Hepatocyte (in vitro differentiated cells): ENCODE measurements at regions not wholly inside any gene's neighbourhood (a gene's known extent, or its start where the extent isn't known, plus 50 kb on each side); places are given as distances from the start of the nearest gene placed in this dataset.
A peak's percentile ranks its signal among the peaks of the same experiment; 100 is the strongest.

Experiments used
- DNase-seq: peaks from one replicate; pipeline ENCODE4 v3.0.0-alpha.2; 2016; ENCODE audit warnings: low spot score
- H2AFZ ChIP-seq: fragments of 200-600 bp; sonication (generic); 2 replicates; pipeline ENCODE4 v1.6.0; 2016; ENCODE audit warnings: antibody characterized with exemption, mild to moderate bottlenecking
- H3K27ac ChIP-seq: fragments of 200-600 bp; sonication (generic); 2 replicates; pipeline ENCODE4 v1.5.1; 2016; ENCODE audit warnings: mild to moderate bottlenecking
- H3K27me3 ChIP-seq: fragments of 200-600 bp; sonication (generic); 2 replicates; pipeline ENCODE4 v1.6.1; 2016
- H3K36me3 ChIP-seq: fragments of 200-600 bp; sonication (generic); replicated peaks from 2 replicates; pipeline ENCODE4 v1.5.1; 2016; ENCODE audit warnings: low read depth; ENCODE audit not compliant: insufficient read depth
- H3K4me1 ChIP-seq: fragments of 200-600 bp; sonication (generic); 2 replicates; pipeline ENCODE4 v1.5.1; 2016; ENCODE audit warnings: mild to moderate bottlenecking, moderate library complexity; ENCODE audit not compliant: insufficient read depth
- H3K4me2 ChIP-seq: fragments of 200-600 bp; sonication (generic); 2 replicates; pipeline ENCODE4 v1.6.0; 2016
- H3K4me3 ChIP-seq: fragments of 200-600 bp; sonication (generic); 2 replicates; pipeline ENCODE4 v1.5.1; 2016; ENCODE audit warnings: mild to moderate bottlenecking
- H3K79me2 ChIP-seq: fragments of 200-600 bp; sonication (generic); 2 replicates; pipeline ENCODE4 v1.6.0; 2017; ENCODE audit warnings: mild to moderate bottlenecking
- H3K9me2 ChIP-seq: fragments of 200-600 bp; sonication (generic); replicated peaks from 2 replicates; pipeline ENCODE4 v1.6.0; 2017; ENCODE audit warnings: mild to moderate bottlenecking; ENCODE audit not compliant: insufficient read depth
- H3K9me3 ChIP-seq: fragments of 200-600 bp; sonication (generic); 2 replicates; pipeline ENCODE4 v1.5.1; 2016; ENCODE audit warnings: low read depth, mild to moderate bottlenecking
- H4K20me1 ChIP-seq: fragments of 200-600 bp; sonication (generic); 2 replicates; pipeline ENCODE4 v1.6.0; 2016; ENCODE audit warnings: mild to moderate bottlenecking; ENCODE audit not compliant: insufficient read depth, poor library complexity, severe bottlenecking
- EZH2 ChIP-seq: fragments of 200-600 bp; sonication (generic); IDR thresholded peaks from 2 replicates; pipeline ENCODE4 v1.6.1; 2016; ENCODE audit warnings: antibody characterized with exemption, mild to moderate bottlenecking, borderline replicate concordance
- EZH2phosphoT487 ChIP-seq: fragments of 200-600 bp; sonication (generic); IDR thresholded peaks from one replicate; pipeline ENCODE4 v1.6.1; 2018; ENCODE audit warnings: antibody characterized with exemption, mild to moderate bottlenecking, low read depth, moderate library complexity; ENCODE audit not compliant: unreplicated experiment, severe bottlenecking
- WGBS: methylation state at CpG from one replicate; pipeline ENCODE4 v1.1.6; 2016; ENCODE audit warnings: low lambda C conversion rate; ENCODE audit errors: missing lambda C conversion rate; 5-methylcytosine and 5-hydroxymethylcytosine counted together
- TF ChIP-seq, protein P1 (sequence below): fragments of 200-600 bp; sonication (generic); IDR thresholded peaks from 2 replicates; pipeline ENCODE4 v1.5.1; 2016; ENCODE audit warnings: antibody characterized with exemption, mild to moderate bottlenecking; ENCODE audit not compliant: poor library complexity

DNA sequence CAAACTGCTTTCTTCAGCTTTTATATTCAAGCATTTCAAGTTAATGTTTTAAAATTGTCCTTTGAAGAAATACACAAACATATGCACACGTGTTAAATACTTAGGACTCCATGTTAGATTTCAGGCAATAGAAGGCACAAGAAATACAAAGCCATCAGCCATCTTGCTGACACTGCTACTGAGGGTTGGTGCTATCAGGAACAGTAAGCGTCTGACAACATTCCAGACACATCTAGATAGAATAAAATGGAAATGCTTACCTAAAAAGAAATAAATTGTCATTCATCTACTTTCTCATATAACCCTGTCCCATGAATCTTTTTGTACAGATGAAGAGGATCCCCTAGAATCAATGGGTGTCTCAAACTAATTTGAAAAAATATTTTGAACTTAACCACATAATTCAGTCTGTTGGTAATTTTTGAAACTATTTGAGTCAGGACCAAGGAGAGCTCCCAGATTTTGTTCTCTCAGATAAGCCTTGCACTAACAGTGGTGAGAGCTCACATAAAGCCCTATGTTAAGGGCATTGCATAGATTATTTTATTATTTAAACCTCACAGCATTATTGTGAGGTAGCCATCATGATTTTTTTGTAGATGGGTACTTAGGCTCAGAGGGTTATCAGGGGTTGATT lies 631.1 kb upstream of the POU3F2 start:
- Histone ChIP-seq H3K9me3 (no peaks in the 10 kb centered on the region), H3K4me2 (no peak overlapping the region), H3K4me3 (no peak overlapping the region), H2AFZ (no peak overlapping the region), H3K4me1 (no peaks in the 10 kb centered on the region), H4K20me1 (no peaks in the 10 kb centered on the region), H3K27me3 (no peaks in the 10 kb centered on the region), H3K79me2 (no peaks in the 10 kb centered on the region), H3K27ac (no peak overlapping the region), H3K36me3 (no peaks in the 10 kb centered on the region), H3K9me2 (no peaks in the 10 kb centered on the region)
- peak; percentile 13 for DNase-seq
- 57% methylated on average over 2 of the region's 2 CpGs for WGBS
- TF ChIP-seq, protein P1, sequence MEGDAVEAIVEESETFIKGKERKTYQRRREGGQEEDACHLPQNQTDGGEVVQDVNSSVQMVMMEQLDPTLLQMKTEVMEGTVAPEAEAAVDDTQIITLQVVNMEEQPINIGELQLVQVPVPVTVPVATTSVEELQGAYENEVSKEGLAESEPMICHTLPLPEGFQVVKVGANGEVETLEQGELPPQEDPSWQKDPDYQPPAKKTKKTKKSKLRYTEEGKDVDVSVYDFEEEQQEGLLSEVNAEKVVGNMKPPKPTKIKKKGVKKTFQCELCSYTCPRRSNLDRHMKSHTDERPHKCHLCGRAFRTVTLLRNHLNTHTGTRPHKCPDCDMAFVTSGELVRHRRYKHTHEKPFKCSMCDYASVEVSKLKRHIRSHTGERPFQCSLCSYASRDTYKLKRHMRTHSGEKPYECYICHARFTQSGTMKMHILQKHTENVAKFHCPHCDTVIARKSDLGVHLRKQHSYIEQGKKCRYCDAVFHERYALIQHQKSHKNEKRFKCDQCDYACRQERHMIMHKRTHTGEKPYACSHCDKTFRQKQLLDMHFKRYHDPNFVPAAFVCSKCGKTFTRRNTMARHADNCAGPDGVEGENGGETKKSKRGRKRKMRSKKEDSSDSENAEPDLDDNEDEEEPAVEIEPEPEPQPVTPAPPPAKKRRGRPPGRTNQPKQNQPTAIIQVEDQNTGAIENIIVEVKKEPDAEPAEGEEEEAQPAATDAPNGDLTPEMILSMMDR = no peak
- TF ChIP-seq EZH2 (no peak), EZH2phosphoT487 (no peak)

DNA sequence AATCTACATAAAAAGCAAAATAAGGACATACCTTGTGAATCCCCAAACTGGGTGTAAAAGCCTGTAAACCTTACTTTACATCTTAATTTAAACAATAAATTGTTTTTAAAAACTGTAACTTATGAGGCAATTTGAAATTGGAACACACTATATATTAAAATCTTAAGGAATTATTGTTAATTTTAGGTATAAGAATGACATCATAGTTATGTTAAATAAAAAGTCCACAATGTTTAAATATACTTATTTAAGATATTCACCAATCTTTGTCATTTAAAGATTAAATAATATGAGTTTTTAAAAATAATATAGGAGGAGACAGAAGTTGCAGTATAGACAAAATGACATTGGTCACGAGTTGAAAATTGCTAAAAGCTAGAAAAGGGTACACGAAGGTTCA lies 621.9 kb upstream of the POU3F2 start:
- TF ChIP-seq, protein P1 = no peak
- TF ChIP-seq EZH2 (no peak), EZH2phosphoT487 (no peak)
- no peak overlapping the region for H3K27ac ChIP-seq
- H3K27me3 ChIP-seq = no peaks in the 10 kb centered on the region
- no peaks in the 10 kb centered on the region for H4K20me1 ChIP-seq
- WGBS = 85% methylated on average over 2 of the region's 2 CpGs
- no peak for DNase-seq
- H3K9me2 ChIP-seq = no peaks in the 10 kb centered on the region
- H3K4me1 ChIP-seq = no peaks in the 10 kb centered on the region
- no peak overlapping the region for H3K4me2 ChIP-seq
- H3K4me3 ChIP-seq = no peak overlapping the region
- no peaks in the 10 kb centered on the region for H3K9me3 ChIP-seq
- H3K79me2 ChIP-seq = no peaks in the 10 kb centered on the region
- H3K36me3 ChIP-seq = no peaks in the 10 kb centered on the region
- no peak overlapping the region for H2AFZ ChIP-seq

DNA sequence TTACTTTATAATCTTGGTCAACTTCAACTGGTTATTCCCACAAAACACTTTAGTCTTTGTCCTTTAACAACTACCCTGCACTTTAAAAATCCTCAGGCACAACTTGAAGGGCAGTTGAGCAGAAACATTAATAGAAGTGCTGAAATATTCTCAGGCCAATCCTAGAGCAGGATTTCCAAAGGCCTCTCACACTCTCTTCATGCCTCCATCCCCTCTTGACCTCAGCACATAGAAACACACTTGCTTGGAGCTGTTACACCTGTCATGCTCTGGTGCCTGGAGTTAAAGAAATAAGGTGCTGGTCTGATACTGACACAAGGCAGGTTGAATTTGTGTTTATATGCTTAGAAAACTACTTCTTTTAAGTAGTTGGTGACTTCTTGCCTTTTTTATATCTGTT lies 618.8 kb upstream of the POU3F2 start:
- no peak for DNase-seq
- no peaks in the 10 kb centered on the region for H3K27me3 ChIP-seq
- no peaks in the 10 kb centered on the region for H3K9me3 ChIP-seq
- H3K9me2 ChIP-seq = no peaks in the 10 kb centered on the region
- no peaks in the 10 kb centered on the region for H3K36me3 ChIP-seq
- TF ChIP-seq, protein P1 = no peak
- TF ChIP-seq EZH2 (no peak), EZH2phosphoT487 (no peak)
- no peak overlapping the region for H3K27ac ChIP-seq
- H2AFZ ChIP-seq = no peak overlapping the region
- no peak overlapping the region for H3K4me2 ChIP-seq
- no peaks in the 10 kb centered on the region for H3K4me1 ChIP-seq
- no peak overlapping the region for H3K4me3 ChIP-seq
- H3K79me2 ChIP-seq = no peaks in the 10 kb centered on the region
- H4K20me1 ChIP-seq = no peaks in the 10 kb centered on the region

DNA sequence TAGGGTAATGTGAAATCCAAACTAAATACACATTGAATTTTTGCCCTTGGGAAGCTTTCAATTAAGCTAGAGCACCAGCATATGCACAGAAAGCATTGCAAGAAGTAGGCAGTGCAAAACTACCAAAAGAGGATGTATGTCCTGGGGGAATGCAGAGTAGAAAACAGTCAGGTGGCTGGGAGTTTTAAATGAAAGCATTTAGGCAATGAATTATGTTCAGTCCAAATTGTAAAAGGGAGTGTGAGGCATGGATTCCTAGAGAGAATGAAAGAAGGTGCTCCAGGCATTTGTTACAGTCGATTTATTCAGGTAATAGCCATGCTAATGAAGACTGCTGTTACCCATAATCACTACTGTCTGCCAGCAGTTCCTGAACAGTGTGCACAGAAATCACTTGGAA lies 604.1 kb upstream of the POU3F2 start:
- no peaks in the 10 kb centered on the region for H3K9me2 ChIP-seq
- WGBS = 52% methylated on average over 1 of the region's 1 CpG
- no peak for TF ChIP-seq EZH2phosphoT487
- TF ChIP-seq, protein P1 = no peak
- TF ChIP-seq EZH2 = no peak

More for the DNA sequence above, 604.1 kb upstream of the POU3F2 start:
- Histone ChIP-seq H4K20me1 (no peaks in the 10 kb centered on the region), H3K79me2 (no peaks in the 10 kb centered on the region), H3K27ac (no peak overlapping the region), H3K36me3 (no peaks in the 10 kb centered on the region), H3K9me3 (no peaks in the 10 kb centered on the region), H2AFZ (no peak overlapping the region), H3K4me1 (no peaks in the 10 kb centered on the region), H3K4me2 (no peak overlapping the region), H3K4me3 (no peak overlapping the region), H3K27me3 (no peaks in the 10 kb centered on the region)
- DNase-seq = no peak
